ENCODE measurements at regions not wholly inside any gene's neighbourhood (a gene's known extent, or its start where the extent isn't known, plus 50 kb on each side); places are given as distances from the start of the nearest gene placed in this dataset.
"Not testable (repeated sequence)": the region's sequence is repeated elsewhere in the genome, so short reads cannot be mapped to it uniquely, and the experiment has no call there.

GRCh38 chr3:104005815-104006214 is 1360.9 kb upstream of the ALCAM start:
- no peak for DNase-seq (ENCODE audit: extremely low spot score)
- TF ChIP-seq SUZ12 (IDR thresholded peaks at IDR 0.05) (no peak), CTBP1 (IDR thresholded peaks at IDR 0.05; ENCODE audit: borderline replicate concordance) (no peak), FOXM1 (IDR thresholded peaks at IDR 0.05; ENCODE audit: borderline replicate concordance) (no peak), BHLHE40 (IDR thresholded peaks at IDR 0.05; ENCODE audit: borderline replicate concordance) (no peak), FOXA1 (IDR thresholded peaks at IDR 0.05) (no peak)
- CTCF ChIA-PET = no interaction called here
- POLR2A ChIA-PET = no interaction called here

- TF ChIP-seq NFRKB (IDR thresholded peaks at IDR 0.05) = no peak
- no peak for TF ChIP-seq HDGF (IDR thresholded peaks at IDR 0.05; ENCODE audit: borderline replicate concordance)
- TF ChIP-seq PKNOX1 (IDR thresholded peaks at IDR 0.05) = no peak
- no peak for TF ChIP-seq ARNT (IDR thresholded peaks at IDR 0.05)
- no peak for TF ChIP-seq L3MBTL2 (conservative IDR thresholded peaks at IDR 0.05)
- TF ChIP-seq SP1 (IDR thresholded peaks at IDR 0.05) = no peak
- no peak for TF ChIP-seq FOXA1 (IDR thresholded peaks at IDR 0.05)
- TF ChIP-seq TARDBP (IDR thresholded peaks at IDR 0.05) = no peak
- no peak for TF ChIP-seq ELF4 (IDR thresholded peaks at IDR 0.05)
- TF ChIP-seq BHLHE40 (IDR thresholded peaks at IDR 0.05; ENCODE audit: borderline replicate concordance) = no peak
- no peak for TF ChIP-seq SUZ12 (IDR thresholded peaks at IDR 0.05)
- no peak for TF ChIP-seq ZNF384 (IDR thresholded peaks at IDR 0.05)
- no peak for TF ChIP-seq LEF1 (IDR thresholded peaks at IDR 0.05; ENCODE audit: borderline replicate concordance)
- no peak for TF ChIP-seq FOXK2 (IDR thresholded peaks at IDR 0.05)
- DNase-seq (ENCODE audit: extremely low spot score) = no peak
- ChIA-PET POLR2A (no interaction called here), CTCF (no interaction called here)
These were observed 1348.2 kb upstream of the ALCAM start for GRCh38 chr3:104018541-104018940.

- TF ChIP-seq ARNT (IDR thresholded peaks at IDR 0.05) (no peak), LEF1 (IDR thresholded peaks at IDR 0.05; ENCODE audit: borderline replicate concordance) (no peak), BHLHE40 (IDR thresholded peaks at IDR 0.05; ENCODE audit: borderline replicate concordance) (no peak), ZNF384 (IDR thresholded peaks at IDR 0.05) (no peak), FOXK2 (IDR thresholded peaks at IDR 0.05) (no peak), SP1 (IDR thresholded peaks at IDR 0.05) (no peak), FOXM1 (IDR thresholded peaks at IDR 0.05; ENCODE audit: borderline replicate concordance) (no peak), ELF4 (IDR thresholded peaks at IDR 0.05) (no peak), NFRKB (IDR thresholded peaks at IDR 0.05) (no peak), TARDBP (IDR thresholded peaks at IDR 0.05) (no peak), L3MBTL2 (conservative IDR thresholded peaks at IDR 0.05) (no peak), CTBP1 (IDR thresholded peaks at IDR 0.05; ENCODE audit: borderline replicate concordance) (no peak), PKNOX1 (IDR thresholded peaks at IDR 0.05) (no peak), HDGF (IDR thresholded peaks at IDR 0.05; ENCODE audit: borderline replicate concordance) (no peak)
- ChIA-PET CTCF (no interaction called here), POLR2A (no interaction called here)
- no peak for DNase-seq (ENCODE audit: extremely low spot score)
These were observed 1335.1 kb upstream of the ALCAM start for GRCh38 chr3:104031598-104031997.

GRCh38 chr3:104032283-104032682 is 1334.4 kb upstream of the ALCAM start:
- DNase-seq (ENCODE audit: extremely low spot score) = no peak
- CTCF ChIA-PET = no interaction called here
- TF ChIP-seq ZNF384 (IDR thresholded peaks at IDR 0.05) = no peak
- POLR2A ChIA-PET = no interaction called here

GRCh38 chr3:104040896-104041295 is 1325.8 kb upstream of the ALCAM start:
- CTCF ChIA-PET = no interaction called here
- DNase-seq (ENCODE audit: extremely low spot score) = no peak
- no peak for TF ChIP-seq FOXK2 (IDR thresholded peaks at IDR 0.05)
- no peak for TF ChIP-seq L3MBTL2 (conservative IDR thresholded peaks at IDR 0.05)
- TF ChIP-seq SP1 (IDR thresholded peaks at IDR 0.05) = no peak
- POLR2A ChIA-PET = no interaction called here

- CTCF ChIA-PET; DNase-seq (ENCODE audit: extremely low spot score); POLR2A ChIA-PET: not testable (repeated sequence)
These were observed 1323.6 kb upstream of the ALCAM start for GRCh38 chr3:104043001-104043543.

- no peak for TF ChIP-seq FOXK2 (IDR thresholded peaks at IDR 0.05)
- TF ChIP-seq BHLHE40 (IDR thresholded peaks at IDR 0.05; ENCODE audit: borderline replicate concordance) = no peak
- no peak for TF ChIP-seq SP1 (IDR thresholded peaks at IDR 0.05)
- no peak for TF ChIP-seq SUZ12 (IDR thresholded peaks at IDR 0.05)
- TF ChIP-seq NFRKB (IDR thresholded peaks at IDR 0.05) = no peak
- TF ChIP-seq FOXM1 (IDR thresholded peaks at IDR 0.05; ENCODE audit: borderline replicate concordance) = no peak
- TF ChIP-seq LEF1 (IDR thresholded peaks at IDR 0.05; ENCODE audit: borderline replicate concordance) = no peak
- TF ChIP-seq HDGF (IDR thresholded peaks at IDR 0.05; ENCODE audit: borderline replicate concordance) = no peak
- TF ChIP-seq CTBP1 (IDR thresholded peaks at IDR 0.05; ENCODE audit: borderline replicate concordance) = no peak
- TF ChIP-seq ARNT (IDR thresholded peaks at IDR 0.05) = no peak
- TF ChIP-seq ELF4 (IDR thresholded peaks at IDR 0.05) = no peak
- no peak for TF ChIP-seq FOXA1 (IDR thresholded peaks at IDR 0.05)
- TF ChIP-seq TARDBP (IDR thresholded peaks at IDR 0.05) = no peak
- TF ChIP-seq L3MBTL2 (conservative IDR thresholded peaks at IDR 0.05) = no peak
- TF ChIP-seq PKNOX1 (IDR thresholded peaks at IDR 0.05) = no peak
- TF ChIP-seq ZNF384 (IDR thresholded peaks at IDR 0.05) = no peak
- ChIA-PET CTCF (no interaction called here), POLR2A (no interaction called here)
- DNase-seq (ENCODE audit: extremely low spot score) = no peak
These were observed 1322.7 kb upstream of the ALCAM start for GRCh38 chr3:104044002-104044401.

All from HEK293T (cell line).